ENCODE measurements at regions not wholly inside any gene's neighbourhood (a gene's known extent, or its start where the extent isn't known, plus 50 kb on each side); places are given as distances from the start of the nearest gene placed in this dataset.
"Not testable (repeated sequence)": the region's sequence is repeated elsewhere in the genome, so short reads cannot be mapped to it uniquely, and the experiment has no call there.

GRCh38 chr2:5022708-5023635 is 669.2 kb upstream of the SOX11 start:
- H3K4me3 ChIP-seq (replicated peaks in 1 of 2; ENCODE audit: low read depth in 1 of 2, low read length in 2 of 2); H4K20me1 ChIP-seq (ENCODE audit: insufficient read depth); BruUV-seq (replicated peaks); H3K4me1 ChIP-seq (ENCODE audit: control insufficient read depth in 1 of 2, insufficient read depth in 2 of 2, low read length in 2 of 2); ATAC-seq; H2AFZ ChIP-seq (ENCODE audit: low read depth, low read length, poor library complexity, severe bottlenecking); CTCF ChIA-PET; H3K27ac ChIP-seq (ENCODE audit: low read depth, low read length); RAD21 ChIA-PET (ENCODE audit: low non-redundant PET in 1 of 2, low total read pairs in 2 of 2, uncharacterized antibody in 2 of 2, unreplicated experiment in 2 of 2); intact Hi-C loops (cut with micrococcal nuclease); H3K4me2 ChIP-seq (ENCODE audit: low read length); H3K27me3 ChIP-seq (ENCODE audit: insufficient read depth, low read length); H3K79me2 ChIP-seq (ENCODE audit: insufficient read depth, low read length); H3K9me2 ChIP-seq (ENCODE audit: insufficient read depth); DNase-seq (ENCODE audit: low read depth, low spot score); POLR2A ChIA-PET; H3K36me3 ChIP-seq (ENCODE audit: control insufficient read depth in 1 of 2, insufficient read depth in 2 of 2, low read length in 2 of 2); H3K9ac ChIP-seq (ENCODE audit: low read length): not testable (repeated sequence)
- H3K9me3 ChIP-seq (ENCODE audit: control insufficient read depth in 1 of 2, insufficient read depth in 1 of 2, low read depth in 1 of 2, low read length in 2 of 2), result peaks cover 22 to 49% of the 10 kb centered on the region in 2 experiments; a peak in 3 of 4 replicates

DNA sequence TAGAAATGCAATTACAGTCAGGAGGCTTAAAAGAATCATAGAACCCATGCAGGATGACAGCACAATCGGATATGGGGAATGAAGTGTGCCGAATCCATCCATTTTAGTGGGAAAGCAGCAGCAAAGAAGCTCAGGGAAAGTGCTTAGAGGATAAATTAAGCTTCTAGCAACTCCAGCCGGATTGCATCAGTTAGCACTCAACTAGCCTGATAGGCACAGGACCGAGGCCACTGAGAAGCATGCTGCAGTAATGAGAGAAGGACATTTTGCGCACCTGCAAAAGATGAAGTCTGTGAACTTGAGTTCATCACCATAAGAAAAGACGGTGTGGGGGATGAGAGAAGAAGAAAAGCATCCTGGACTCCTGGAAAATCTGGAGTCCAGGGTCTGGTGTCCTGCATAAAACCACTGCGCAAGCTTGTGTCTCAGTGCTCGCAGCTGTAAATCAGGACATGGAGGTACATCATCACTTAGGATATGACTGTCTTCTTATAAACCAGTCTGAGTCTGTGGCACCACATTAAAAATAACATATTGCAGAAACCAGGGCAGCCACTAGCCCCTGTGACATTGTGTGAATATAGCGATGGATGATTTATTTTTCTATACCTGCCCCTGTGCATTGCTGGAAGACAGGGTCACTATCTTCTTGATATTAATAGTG is 665.5 kb upstream of the SOX11 start:
- Histone ChIP-seq H3K4me3 (replicated peaks in 1 of 2; ENCODE audit: low read depth in 1 of 2, low read length in 2 of 2) (no peak overlapping the region), H3K79me2 (ENCODE audit: insufficient read depth, low read length) (no peaks in the 10 kb centered on the region), H3K4me2 (ENCODE audit: low read length) (no peak overlapping the region), H3K27ac (ENCODE audit: low read depth, low read length) (no peak overlapping the region), H3K27me3 (ENCODE audit: insufficient read depth, low read length) (no peaks in the 10 kb centered on the region), H3K9me2 (ENCODE audit: insufficient read depth) (no peaks in the 10 kb centered on the region), H3K9ac (ENCODE audit: low read length) (no peak overlapping the region), H2AFZ (ENCODE audit: low read depth, low read length, poor library complexity, severe bottlenecking) (no peak overlapping the region), H4K20me1 (ENCODE audit: insufficient read depth) (no peaks in the 10 kb centered on the region), H3K9me3 (ENCODE audit: control insufficient read depth in 1 of 2, insufficient read depth in 1 of 2, low read depth in 1 of 2, low read length in 2 of 2) (peaks cover 14 to 53% of the 10 kb centered on the region in 2 experiments), H3K36me3 (ENCODE audit: control insufficient read depth in 1 of 2, insufficient read depth in 2 of 2, low read length in 2 of 2) (no peaks in the 10 kb centered on the region), H3K4me1 (ENCODE audit: control insufficient read depth in 1 of 2, insufficient read depth in 2 of 2, low read length in 2 of 2) (no peaks in the 10 kb centered on the region)
- ChIA-PET POLR2A (no interaction called here), RAD21 (ENCODE audit: low non-redundant PET in 1 of 2, low total read pairs in 2 of 2, uncharacterized antibody in 2 of 2, unreplicated experiment in 2 of 2) (no interaction called here), CTCF (no interaction called here)
- TF ChIP-seq ELF1 (IDR thresholded peaks at IDR 0.05; ENCODE audit: borderline replicate concordance, low read depth) (no peak), EZH2 (IDR thresholded peaks at IDR 0.05) (no peak), EGR1 (IDR thresholded peaks at IDR 0.05; ENCODE audit: low read depth) (no peak), SP1 (IDR thresholded peaks at IDR 0.05; ENCODE audit: low read depth) (no peak), YY1 (IDR thresholded peaks at IDR 0.05; ENCODE audit: extremely low read depth, insufficient replicate concordance, low read depth, low read length) (no peak), POLR2A (IDR thresholded peaks at IDR 0.05; ENCODE audit: borderline replicate concordance, extremely low read depth, insufficient read depth, insufficient read length) (no peak), CEBPB (IDR thresholded peaks at IDR 0.05; ENCODE audit: low read depth) (no peak), POLR2AphosphoS5 (IDR thresholded peaks at IDR 0.05; ENCODE audit: low read depth, low read length) (no peak), EZH2phosphoT487 (IDR thresholded peaks at IDR 0.05; ENCODE audit: borderline replicate concordance) (no peak), JUND (IDR thresholded peaks at IDR 0.05) (no peak)
- TF ChIP-seq, protein P1, sequence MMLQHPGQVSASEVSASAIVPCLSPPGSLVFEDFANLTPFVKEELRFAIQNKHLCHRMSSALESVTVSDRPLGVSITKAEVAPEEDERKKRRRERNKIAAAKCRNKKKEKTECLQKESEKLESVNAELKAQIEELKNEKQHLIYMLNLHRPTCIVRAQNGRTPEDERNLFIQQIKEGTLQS (IDR thresholded peaks at IDR 0.05), result no peak
- DNase-seq (ENCODE audit: low read depth, low spot score) (no peak), ATAC-seq (no peak)
- BruUV-seq (replicated peaks), result no TSS peak
- intact Hi-C loops (cut with micrococcal nuclease), result no loop called here
